HG03342 (cell line): ENCODE measurements at regions not wholly inside any gene's neighbourhood (a gene's known extent, or its start where the extent isn't known, plus 50 kb on each side); places are given as distances from the start of the nearest gene placed in this dataset.
"Not testable (repeated sequence)": the region's sequence is repeated elsewhere in the genome, so short reads cannot be mapped to it uniquely, and the experiment has no call there.

ENCODE experiments used
- ATAC-seq: cut with Tn5 transposase; IDR thresholded peaks from one replicate; pipeline ENCODE4 v1.9.1; 2021; ENCODE audit warnings: mild to moderate bottlenecking, moderate library complexity; ENCODE audit not compliant: unreplicated experiment

GRCh38 chr9:24090566-24090965 lies 264.5 kb upstream of the ELAVL2 start:
- no peak for ATAC-seq

- ATAC-seq: no peak
Observed at GRCh38 chr9:24073666-24074065, 247.6 kb upstream of the ELAVL2 start.

- ATAC-seq: no peak
Observed at GRCh38 chr9:24073007-24073592, 247.1 kb upstream of the ELAVL2 start.

GRCh38 chr9:24071716-24072115 lies 245.7 kb upstream of the ELAVL2 start:
- no peak for ATAC-seq

GRCh38 chr9:24071091-24071490 lies 245.1 kb upstream of the ELAVL2 start:
- no peak for ATAC-seq

GRCh38 chr9:24067107-24067506 lies 241.1 kb upstream of the ELAVL2 start:
- ATAC-seq: not testable (repeated sequence)

GRCh38 chr9:24059651-24060050 lies 233.6 kb upstream of the ELAVL2 start:
- no peak for ATAC-seq

GRCh38 chr9:24051587-24051986 lies 225.5 kb upstream of the ELAVL2 start:
- ATAC-seq: no peak

- not testable (repeated sequence) for ATAC-seq
Observed at GRCh38 chr9:24050239-24050638, 224.2 kb upstream of the ELAVL2 start.

GRCh38 chr9:24045150-24045549 lies 219.1 kb upstream of the ELAVL2 start:
- ATAC-seq: no peak

- no peak for ATAC-seq
Observed at GRCh38 chr9:24044576-24044975, 218.5 kb upstream of the ELAVL2 start.

- no peak for ATAC-seq
Observed at GRCh38 chr9:24041160-24041690, 215.2 kb upstream of the ELAVL2 start.

GRCh38 chr9:24036459-24036858 lies 210.4 kb upstream of the ELAVL2 start:
- no peak for ATAC-seq

- no peak for ATAC-seq
Observed at GRCh38 chr9:24035816-24036215, 209.8 kb upstream of the ELAVL2 start.

GRCh38 chr9:24011881-24012280 lies 185.8 kb upstream of the ELAVL2 start:
- ATAC-seq: no peak

GRCh38 chr9:24011009-24011717 lies 185.1 kb upstream of the ELAVL2 start:
- ATAC-seq: no peak

- ATAC-seq: no peak
Observed at GRCh38 chr9:24009322-24009721, 183.3 kb upstream of the ELAVL2 start.

GRCh38 chr9:24007185-24007584 lies 181.1 kb upstream of the ELAVL2 start:
- no peak for ATAC-seq

- ATAC-seq: not testable (repeated sequence)
Observed at GRCh38 chr9:23991874-23992273, 165.8 kb upstream of the ELAVL2 start.

- no peak for ATAC-seq
Observed at GRCh38 chr9:23979491-23979890, 153.5 kb upstream of the ELAVL2 start.

- no peak for ATAC-seq
Observed at GRCh38 chr9:23962101-23962500, 136.1 kb upstream of the ELAVL2 start.

- ATAC-seq: no peak
Observed at GRCh38 chr9:23945897-23946296, 119.9 kb upstream of the ELAVL2 start.
